ENCODE measurements at regions not wholly inside any gene's neighbourhood (a gene's known extent, or its start where the extent isn't known, plus 50 kb on each side); places are given as distances from the start of the nearest gene placed in this dataset.

DNA sequence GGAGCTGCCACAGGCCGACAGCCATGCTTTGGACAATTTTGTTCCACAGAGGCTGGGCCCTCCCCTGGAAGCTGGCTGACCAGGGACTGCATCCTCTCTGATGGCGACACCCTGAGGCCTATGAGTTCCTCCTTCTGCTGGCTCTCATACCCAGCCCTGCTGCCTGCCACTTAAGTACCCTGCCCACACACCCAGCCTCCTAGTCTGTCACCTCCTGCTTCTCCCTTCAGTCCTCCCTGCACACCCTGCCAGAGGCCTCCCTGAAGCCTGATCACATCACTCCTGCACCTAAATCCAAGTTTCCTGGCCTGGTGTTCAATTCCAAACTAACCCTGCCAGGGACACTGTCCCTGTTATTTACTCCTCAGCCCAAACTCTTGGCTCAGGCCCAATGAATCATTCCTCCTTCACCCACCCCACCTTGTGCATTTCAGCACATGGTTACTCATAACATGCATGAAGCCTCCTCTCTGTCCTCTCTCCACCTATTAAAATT, 136.7 kb upstream of the NECTIN1 start:
- Histone ChIP-seq H3K4me1 (no peaks in the 10 kb centered on the region), H3K9me3 (no peaks in the 10 kb centered on the region), H3K27ac (no peak overlapping the region), H3K4me3 (no peak overlapping the region), H3K36me3 (no peaks in the 10 kb centered on the region), H3K27me3 (peaks cover 24% of the 10 kb centered on the region)
- DNase-seq (ENCODE audit: low spot score in 2 of 2), result no peak
- 45% methylated on average over 1 of the region's 2 CpGs for WGBS
- TF ChIP-seq POLR2AphosphoS5 (IDR thresholded peaks at IDR 0.05), result no peak
- TF ChIP-seq EP300 (IDR thresholded peaks at IDR 0.05), result no peak
- TF ChIP-seq, protein P1, sequence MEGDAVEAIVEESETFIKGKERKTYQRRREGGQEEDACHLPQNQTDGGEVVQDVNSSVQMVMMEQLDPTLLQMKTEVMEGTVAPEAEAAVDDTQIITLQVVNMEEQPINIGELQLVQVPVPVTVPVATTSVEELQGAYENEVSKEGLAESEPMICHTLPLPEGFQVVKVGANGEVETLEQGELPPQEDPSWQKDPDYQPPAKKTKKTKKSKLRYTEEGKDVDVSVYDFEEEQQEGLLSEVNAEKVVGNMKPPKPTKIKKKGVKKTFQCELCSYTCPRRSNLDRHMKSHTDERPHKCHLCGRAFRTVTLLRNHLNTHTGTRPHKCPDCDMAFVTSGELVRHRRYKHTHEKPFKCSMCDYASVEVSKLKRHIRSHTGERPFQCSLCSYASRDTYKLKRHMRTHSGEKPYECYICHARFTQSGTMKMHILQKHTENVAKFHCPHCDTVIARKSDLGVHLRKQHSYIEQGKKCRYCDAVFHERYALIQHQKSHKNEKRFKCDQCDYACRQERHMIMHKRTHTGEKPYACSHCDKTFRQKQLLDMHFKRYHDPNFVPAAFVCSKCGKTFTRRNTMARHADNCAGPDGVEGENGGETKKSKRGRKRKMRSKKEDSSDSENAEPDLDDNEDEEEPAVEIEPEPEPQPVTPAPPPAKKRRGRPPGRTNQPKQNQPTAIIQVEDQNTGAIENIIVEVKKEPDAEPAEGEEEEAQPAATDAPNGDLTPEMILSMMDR (IDR thresholded peaks at IDR 0.05), result no peak
- no peak for TF ChIP-seq POLR2A (IDR thresholded peaks at IDR 0.05)

DNA sequence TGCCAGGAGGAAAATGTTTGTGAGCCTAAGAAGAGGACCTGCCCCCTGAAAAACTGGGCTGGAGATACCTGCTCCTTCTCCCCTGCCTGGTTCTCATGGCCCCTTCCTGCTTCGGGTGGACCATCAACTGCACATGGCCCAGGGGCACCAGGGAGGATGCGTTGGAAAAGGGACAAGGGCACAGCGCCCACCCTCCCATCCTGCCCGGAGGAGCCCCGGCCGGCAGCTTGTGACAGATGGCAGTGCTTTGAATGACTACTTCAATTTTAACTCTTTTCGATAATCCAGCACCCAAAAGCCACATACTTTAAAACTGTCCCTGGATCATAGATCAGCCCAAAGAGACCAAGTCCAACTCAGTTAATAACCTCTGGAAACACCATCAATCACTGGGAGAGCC, 135.8 kb upstream of the NECTIN1 start:
- no peaks in the 10 kb centered on the region for H3K36me3 ChIP-seq
- DNase-seq (ENCODE audit: low spot score in 2 of 2), result no peak
- 90% methylated on average over 6 of the region's 7 CpGs for WGBS
- peaks cover 8% of the 10 kb centered on the region for H3K4me1 ChIP-seq
- H3K4me3 ChIP-seq, result no peak overlapping the region
- TF ChIP-seq, protein P1 (IDR thresholded peaks at IDR 0.05), result no peak
- TF ChIP-seq EP300 (IDR thresholded peaks at IDR 0.05), result no peak
- TF ChIP-seq POLR2A (IDR thresholded peaks at IDR 0.05), result no peak
- TF ChIP-seq POLR2AphosphoS5 (IDR thresholded peaks at IDR 0.05), result no peak
- H3K27ac ChIP-seq, result no peak overlapping the region
- peaks cover 23% of the 10 kb centered on the region for H3K27me3 ChIP-seq
- H3K9me3 ChIP-seq, result no peaks in the 10 kb centered on the region

DNA sequence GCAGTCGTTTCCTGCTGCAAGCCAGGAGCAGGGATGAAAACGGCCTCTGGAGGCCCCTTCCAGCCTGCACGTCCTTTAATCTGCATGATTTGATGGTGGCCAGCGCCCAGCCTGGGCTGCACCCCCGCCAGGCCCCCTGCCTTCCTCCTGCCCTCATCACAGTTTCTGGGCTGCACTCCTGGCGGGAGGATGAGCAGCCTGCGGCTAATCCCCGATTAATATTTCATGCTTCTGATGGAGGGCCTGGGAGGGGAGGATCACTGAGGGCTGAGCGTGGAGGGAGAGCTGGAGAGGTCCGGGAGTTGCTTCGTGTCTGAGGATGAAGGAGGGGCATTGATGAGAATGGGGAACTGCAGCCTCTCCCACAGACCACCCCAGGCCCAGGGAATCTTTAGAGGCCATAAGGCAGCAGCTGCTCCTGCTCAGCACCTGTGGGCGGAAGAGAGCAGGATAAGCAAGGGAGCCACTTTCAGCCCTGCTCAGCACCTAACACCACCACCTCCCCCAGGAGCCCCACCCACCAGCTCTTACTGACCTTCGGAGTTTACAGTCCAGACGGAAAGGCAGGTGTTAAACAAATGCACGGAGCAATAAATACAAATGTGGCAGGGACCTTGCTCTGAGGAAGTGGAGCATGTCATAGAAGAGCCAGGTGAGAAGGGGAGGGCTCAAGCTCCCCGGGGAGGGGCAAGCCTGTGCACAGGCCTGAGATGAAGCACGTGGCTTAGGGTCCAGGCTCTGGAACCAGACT, 135.0 kb upstream of the NECTIN1 start:
- H3K27ac ChIP-seq, result no peak overlapping the region
- no peak overlapping the region for H3K4me3 ChIP-seq
- no peak for DNase-seq (ENCODE audit: low spot score in 2 of 2)
- whole genome bisulfite sequencing, result 59% methylated on average over 13 of the region's 17 CpGs
- peaks cover 22% of the 10 kb centered on the region for H3K27me3 ChIP-seq
- H3K9me3 ChIP-seq, result no peaks in the 10 kb centered on the region
- no peaks in the 10 kb centered on the region for H3K36me3 ChIP-seq
- peaks cover 16% of the 10 kb centered on the region for H3K4me1 ChIP-seq
- no peak for TF ChIP-seq POLR2AphosphoS5 (IDR thresholded peaks at IDR 0.05)
- no peak for TF ChIP-seq EP300 (IDR thresholded peaks at IDR 0.05)
- TF ChIP-seq, protein P1 (IDR thresholded peaks at IDR 0.05), result no peak
- no peak for TF ChIP-seq POLR2A (IDR thresholded peaks at IDR 0.05)

DNA sequence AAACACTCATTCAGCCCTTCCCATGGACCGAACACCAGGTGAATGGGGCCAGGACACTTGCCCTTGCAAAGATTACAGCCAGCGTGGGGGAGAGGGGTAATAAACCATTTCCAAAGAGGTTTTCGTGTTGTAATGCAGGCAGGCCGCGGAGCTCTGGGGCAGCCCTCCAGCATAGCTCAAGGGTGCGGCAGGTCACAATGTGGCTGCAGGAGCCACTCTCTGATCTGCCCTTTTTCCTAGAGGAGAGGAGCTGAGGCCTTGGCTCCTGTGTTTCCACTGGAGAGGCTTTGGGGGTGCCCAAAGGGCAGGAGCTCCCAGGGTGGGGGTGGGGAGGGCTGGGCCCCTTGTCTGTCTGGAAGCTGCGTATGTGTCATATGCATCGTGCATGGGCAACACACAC, 134.2 kb upstream of the NECTIN1 start:
- no peaks in the 10 kb centered on the region for H3K9me3 ChIP-seq
- H3K4me1 ChIP-seq, result peaks cover 18% of the 10 kb centered on the region
- 84% methylated on average over 8 of the region's 8 CpGs for WGBS
- TF ChIP-seq POLR2A (IDR thresholded peaks at IDR 0.05) (no peak), EP300 (IDR thresholded peaks at IDR 0.05) (no peak), POLR2AphosphoS5 (IDR thresholded peaks at IDR 0.05) (no peak)
- TF ChIP-seq, protein P1 (IDR thresholded peaks at IDR 0.05), result no peak
- H3K27ac ChIP-seq, result no peak overlapping the region
- H3K36me3 ChIP-seq, result no peaks in the 10 kb centered on the region
- H3K4me3 ChIP-seq, result no peak overlapping the region
- peaks cover 21% of the 10 kb centered on the region for H3K27me3 ChIP-seq
- DNase-seq (ENCODE audit: low spot score in 2 of 2), result no peak

DNA sequence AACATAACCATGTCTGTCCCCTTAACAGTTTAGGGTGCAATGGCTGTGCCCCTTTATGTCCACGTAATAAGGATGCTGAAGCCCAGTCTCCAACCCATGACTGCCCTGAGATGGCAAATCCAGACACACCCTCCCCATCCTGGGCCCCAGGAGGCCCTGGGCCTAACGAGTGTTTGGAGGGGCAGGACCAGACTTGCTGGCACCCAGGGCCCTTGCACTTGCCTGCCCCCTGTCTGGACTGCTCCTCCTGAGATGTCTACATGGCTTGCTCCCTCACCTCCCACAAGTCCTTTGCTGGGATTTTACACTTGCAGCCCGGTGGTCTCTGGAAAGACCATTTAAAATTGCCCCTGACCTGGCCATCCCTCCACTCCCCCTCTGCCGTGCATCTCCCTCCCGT, 132.2 kb upstream of the NECTIN1 start:
- Histone ChIP-seq H3K27me3 (peaks cover 20% of the 10 kb centered on the region), H3K36me3 (no peaks in the 10 kb centered on the region), H3K4me3 (no peak overlapping the region), H3K9me3 (no peaks in the 10 kb centered on the region), H3K27ac (no peak overlapping the region), H3K4me1 (peaks cover 18% of the 10 kb centered on the region)
- no peak for TF ChIP-seq POLR2A (IDR thresholded peaks at IDR 0.05)
- TF ChIP-seq POLR2AphosphoS5 (IDR thresholded peaks at IDR 0.05), result no peak
- TF ChIP-seq, protein P1 (IDR thresholded peaks at IDR 0.05), result no peak
- TF ChIP-seq EP300 (IDR thresholded peaks at IDR 0.05), result no peak
- no peak for DNase-seq (ENCODE audit: low spot score in 2 of 2)
- 69% methylated on average over 5 of the region's 5 CpGs for WGBS
